GM04503 (cell line): ENCODE measurements at regions not wholly inside any gene's neighbourhood (a gene's known extent, or its start where the extent isn't known, plus 50 kb on each side); places are given as distances from the start of the nearest gene placed in this dataset.

Source experiments
- DNase-seq: peaks from one replicate; pipeline ENCODE4 v3.0.0-alpha.2; 2012; ENCODE audit warnings: low read depth

- DNase-seq: no peak
Observed at GRCh38 chr2:180144338-180144813, 137.3 kb upstream of the CWC22 start.

GRCh38 chr2:180143633-180144337 is 136.7 kb upstream of the CWC22 start:
- DNase-seq: no peak

GRCh38 chr2:180141600-180141999 is 134.5 kb upstream of the CWC22 start:
- no peak for DNase-seq

- no peak for DNase-seq
Observed at GRCh38 chr2:180133736-180134135, 126.6 kb upstream of the CWC22 start.

- DNase-seq: no peak
Observed at GRCh38 chr2:180130403-180130802, 123.3 kb upstream of the CWC22 start.

GRCh38 chr2:180128861-180129260 is 121.8 kb upstream of the CWC22 start:
- no peak for DNase-seq

- peak; percentile 85 for DNase-seq
Observed at GRCh38 chr2:180125245-180125962, 118.3 kb upstream of the CWC22 start.

- peak; percentile 22 for DNase-seq
Observed at GRCh38 chr2:180124273-180125139, 117.4 kb upstream of the CWC22 start.

- DNase-seq: peak; percentile 50
Observed at GRCh38 chr2:180122874-180123273, 115.8 kb upstream of the CWC22 start.

- DNase-seq: no peak
Observed at GRCh38 chr2:180115675-180116074, 108.6 kb upstream of the CWC22 start.

GRCh38 chr2:180115269-180115668 is 108.2 kb upstream of the CWC22 start:
- no peak for DNase-seq

GRCh38 chr2:180111901-180112300 is 104.8 kb upstream of the CWC22 start:
- no peak for DNase-seq

GRCh38 chr2:180110469-180110868 is 103.4 kb upstream of the CWC22 start:
- DNase-seq: no peak

- no peak for DNase-seq
Observed at GRCh38 chr2:180101846-180102245, 94.7 kb upstream of the CWC22 start.

- no peak for DNase-seq
Observed at GRCh38 chr2:180099308-180099707, 92.2 kb upstream of the CWC22 start.

- no peak for DNase-seq
Observed at GRCh38 chr2:180085144-180085543, 78.0 kb upstream of the CWC22 start.

- DNase-seq: no peak
Observed at GRCh38 chr2:180077295-180077906, 70.3 kb upstream of the CWC22 start.

GRCh38 chr2:180075870-180076269 is 68.8 kb upstream of the CWC22 start:
- no peak for DNase-seq

GRCh38 chr2:180071797-180072196 is 64.7 kb upstream of the CWC22 start:
- DNase-seq: no peak

GRCh38 chr2:180063494-180064092 is 56.5 kb upstream of the CWC22 start:
- no peak for DNase-seq

- DNase-seq: no peak
Observed at GRCh38 chr2:180062178-180062577, 55.1 kb upstream of the CWC22 start.

GRCh38 chr2:180061546-180061945 is 54.4 kb upstream of the CWC22 start:
- DNase-seq: no peak
